ENCODE measurements at regions not wholly inside any gene's neighbourhood (a gene's known extent, or its start where the extent isn't known, plus 50 kb on each side); places are given as distances from the start of the nearest gene placed in this dataset.

DNA sequence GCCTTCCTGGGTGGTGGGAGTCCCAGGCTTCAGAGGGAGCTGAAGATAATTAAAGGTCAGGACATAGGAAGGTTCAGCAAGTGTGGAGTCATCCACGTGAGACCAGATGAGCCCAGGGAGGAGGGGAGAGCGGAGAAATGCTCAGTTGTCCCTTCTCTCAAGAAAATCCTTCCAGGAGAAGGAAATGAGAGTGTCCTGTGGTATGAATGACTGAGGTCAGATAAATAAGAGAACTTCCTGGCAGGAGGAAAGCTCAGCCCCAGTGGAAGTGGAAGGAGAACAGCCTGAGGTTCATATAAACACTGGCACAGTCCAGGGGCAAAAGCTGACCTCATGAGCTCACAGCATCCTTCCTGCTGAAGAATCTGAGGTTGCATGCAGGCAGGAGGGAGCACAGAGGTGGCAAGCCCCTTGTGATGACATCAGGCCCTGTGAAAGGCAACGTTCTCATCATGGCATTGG, 97.6 kb downstream of the NAV1 start:
- Mint-ChIP-seq H3K27me3 (ENCODE audit: unreplicated experiment) (peaks cover 54% of the 10 kb centered on the region), H3K9me3 (ENCODE audit: low read depth, unreplicated experiment) (no peaks in the 10 kb centered on the region), H3K4me1 (ENCODE audit: low read depth, unreplicated experiment) (no peaks in the 10 kb centered on the region), H3K36me3 (ENCODE audit: insufficient read depth, unreplicated experiment) (no peaks in the 10 kb centered on the region), H3K4me3 (ENCODE audit: low read depth, unreplicated experiment) (no peak overlapping the region), H3K27ac (ENCODE audit: unreplicated experiment) (no peak overlapping the region)
- no TSS peak for BruUV-seq (replicated peaks)
- intact Hi-C loops (cut with micrococcal nuclease; ENCODE audit: unreplicated experiment), result no loop called here
- TF ChIP-seq CTCF (IDR thresholded peaks at IDR 0.05; ENCODE audit: unreplicated experiment), result no peak
- no peak for DNase-seq
- CTCF ChIA-PET, result no interaction called here

DNA sequence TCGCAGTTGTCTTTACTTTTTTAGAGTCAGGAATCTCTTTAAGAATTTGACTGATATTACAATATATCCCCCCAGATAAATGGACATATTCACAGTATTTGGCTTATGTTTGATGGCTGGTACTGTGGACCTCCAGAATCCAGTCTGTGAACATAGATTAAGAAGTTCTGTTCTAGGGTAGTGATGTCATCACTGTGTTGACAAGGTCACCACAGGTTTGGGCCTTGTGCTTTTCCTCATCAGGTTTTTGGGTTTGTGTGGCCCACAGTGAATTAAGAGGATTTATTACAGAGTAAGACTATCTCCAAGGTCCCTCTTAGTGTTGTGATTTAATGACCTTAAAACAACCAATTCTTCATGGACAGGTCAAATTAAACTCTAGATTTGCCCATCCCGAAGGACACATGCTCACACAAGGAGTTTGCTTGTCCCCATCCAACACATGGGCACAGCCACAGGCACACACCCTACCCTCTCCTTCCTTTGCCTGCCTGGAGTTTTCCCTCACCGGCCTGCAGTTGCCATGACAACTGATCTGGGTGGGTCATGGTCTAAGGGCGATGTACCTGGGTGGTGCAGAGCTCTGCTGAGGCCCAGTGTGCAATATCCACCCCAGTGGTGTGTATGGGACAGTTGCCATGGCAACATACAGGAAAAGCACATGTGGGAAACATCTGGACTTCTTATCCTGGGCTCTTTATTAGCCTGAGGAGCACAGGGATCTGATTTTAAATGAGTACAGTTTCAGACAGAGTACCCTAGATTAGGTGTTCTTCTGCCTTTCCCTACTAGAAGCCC, 98.6 kb downstream of the NAV1 start:
- Mint-ChIP-seq H3K4me3 (ENCODE audit: low read depth, unreplicated experiment) (no peak overlapping the region), H3K9me3 (ENCODE audit: low read depth, unreplicated experiment) (no peaks in the 10 kb centered on the region), H3K36me3 (ENCODE audit: insufficient read depth, unreplicated experiment) (no peaks in the 10 kb centered on the region), H3K4me1 (ENCODE audit: low read depth, unreplicated experiment) (no peaks in the 10 kb centered on the region), H3K27ac (ENCODE audit: unreplicated experiment) (no peak overlapping the region), H3K27me3 (ENCODE audit: unreplicated experiment) (peaks cover 63% of the 10 kb centered on the region)
- CTCF ChIA-PET, result interaction anchor here (1.1 kb wide), 1 partner anchor 71 kb away, joined by 4 read pairs; no protein-coding TSS in a partner anchor
- no peak for TF ChIP-seq CTCF (IDR thresholded peaks at IDR 0.05; ENCODE audit: unreplicated experiment)
- intact Hi-C loops (cut with micrococcal nuclease; ENCODE audit: unreplicated experiment), result no loop called here
- no TSS peak for BruUV-seq (replicated peaks)
- DNase-seq, result no peak

- Mint-ChIP-seq H3K27ac (ENCODE audit: unreplicated experiment) (no peak overlapping the region), H3K36me3 (ENCODE audit: insufficient read depth, unreplicated experiment) (no peaks in the 10 kb centered on the region), H3K4me1 (ENCODE audit: low read depth, unreplicated experiment) (no peaks in the 10 kb centered on the region), H3K9me3 (ENCODE audit: low read depth, unreplicated experiment) (no peaks in the 10 kb centered on the region), H3K27me3 (ENCODE audit: unreplicated experiment) (peaks cover 75% of the 10 kb centered on the region), H3K4me3 (ENCODE audit: low read depth, unreplicated experiment) (no peak overlapping the region)
- intact Hi-C loops (cut with micrococcal nuclease; ENCODE audit: unreplicated experiment), result no loop called here
- no peak for DNase-seq
- no TSS peak for BruUV-seq (replicated peaks)
- TF ChIP-seq CTCF (IDR thresholded peaks at IDR 0.05; ENCODE audit: unreplicated experiment), result no peak
- CTCF ChIA-PET, result no interaction called here
Measured at GRCh38 chr1:201639391-201639790, 100.5 kb downstream of the NAV1 start.

GRCh38 chr1:201639826-201640225, 100.9 kb downstream of the NAV1 start:
- H3K27ac Mint-ChIP-seq (ENCODE audit: unreplicated experiment), result no peak overlapping the region
- H3K27me3 Mint-ChIP-seq (ENCODE audit: unreplicated experiment), result peaks cover 75% of the 10 kb centered on the region
- peaks cover 2% of the 10 kb centered on the region for H3K9me3 Mint-ChIP-seq (ENCODE audit: low read depth, unreplicated experiment)
- no peak for DNase-seq
- BruUV-seq (replicated peaks), result no TSS peak
- H3K36me3 Mint-ChIP-seq (ENCODE audit: insufficient read depth, unreplicated experiment), result no peaks in the 10 kb centered on the region
- CTCF ChIA-PET, result no interaction called here
- no peak overlapping the region for H3K4me3 Mint-ChIP-seq (ENCODE audit: low read depth, unreplicated experiment)
- intact Hi-C loops (cut with micrococcal nuclease; ENCODE audit: unreplicated experiment), result no loop called here
- TF ChIP-seq CTCF (IDR thresholded peaks at IDR 0.05; ENCODE audit: unreplicated experiment), result no peak
- H3K4me1 Mint-ChIP-seq (ENCODE audit: low read depth, unreplicated experiment), result no peaks in the 10 kb centered on the region
